WTC11 (cell line): ENCODE measurements at regions not wholly inside any gene's neighbourhood (a gene's known extent, or its start where the extent isn't known, plus 50 kb on each side); places are given as distances from the start of the nearest gene placed in this dataset.
A peak's percentile ranks its signal among the peaks of the same experiment; 100 is the strongest.

Experiments
- ATAC-seq: fragments of 200-7000 bp; cut with Tn5 transposase; 2 replicates; pipeline ENCODE4 v1.10.0; 2021; ENCODE audit warnings: mild to moderate bottlenecking, moderate library complexity
- CTCF ChIA-PET: fragments of 300-600 bp; sonication (Branson Sonifier 250); formaldehyde crosslinking; loops from one replicate; lab custom pipeline; 2021; ENCODE audit warnings: antibody characterized with exemption; lab: Charles Lee
- POLR2A ChIA-PET: fragments of 350-600 bp; sonication (Branson Sonifier 250); formaldehyde crosslinking; loops from one replicate; lab custom pipeline; 2021; ENCODE audit warnings: antibody characterized with exemption; lab: Charles Lee
- DNase-seq: peaks from one replicate; pipeline ENCODE4 v3.0.0; 2021; ENCODE audit warnings: low spot score
- H3K27ac Mint-ChIP-seq: 2 replicates; pipeline ENCODE4 v1.8.0; 2021; ENCODE audit warnings: mixed read lengths
- H3K27me3 Mint-ChIP-seq: 2 replicates; pipeline ENCODE4 v1.8.0; 2021; ENCODE audit warnings: low read depth, mild to moderate bottlenecking, moderate library complexity, mixed read lengths
- H3K36me3 Mint-ChIP-seq: 2 replicates; pipeline ENCODE4 v1.8.0; 2021; ENCODE audit warnings: mixed read lengths
- H3K4me1 Mint-ChIP-seq: 2 replicates; pipeline ENCODE4 v1.8.0; 2022; ENCODE audit warnings: mixed read lengths
- H3K4me3 Mint-ChIP-seq: 2 replicates; pipeline ENCODE4 v1.8.0; 2021; ENCODE audit warnings: mild to moderate bottlenecking, moderate library complexity, mixed read lengths
- H3K9me3 Mint-ChIP-seq: 2 replicates; pipeline ENCODE4 v1.8.0; 2021; ENCODE audit warnings: mixed read lengths
- ATF1 ChIP-seq: sonication (generic); formaldehyde crosslinking; IDR thresholded peaks from 2 replicates; pipeline ENCODE4 v1.8.1; 2023; ENCODE audit warnings: mild to moderate bottlenecking, moderate library complexity, missing genetic modification reagents
- CBFB ChIP-seq: sonication (generic); formaldehyde crosslinking; IDR thresholded peaks from 2 replicates; pipeline ENCODE4 v1.8.1; 2022; ENCODE audit warnings: mild to moderate bottlenecking, low read depth, missing genetic modification reagents
- CREB1 ChIP-seq: sonication (generic); formaldehyde crosslinking; IDR thresholded peaks from 2 replicates; pipeline ENCODE4 v1.8.0; 2023; ENCODE audit warnings: mild to moderate bottlenecking, missing genetic modification reagents
- ELF4 ChIP-seq: sonication (generic); formaldehyde crosslinking; IDR thresholded peaks from 2 replicates; pipeline ENCODE4 v1.8.1; 2022; ENCODE audit warnings: low read depth, mild to moderate bottlenecking, moderate library complexity, missing genetic modification reagents
- ETV6 ChIP-seq: sonication (generic); formaldehyde crosslinking; IDR thresholded peaks from 2 replicates; pipeline ENCODE4 v1.8.1; 2022; ENCODE audit warnings: mild to moderate bottlenecking, missing genetic modification reagents
- NFYB ChIP-seq: sonication (generic); formaldehyde crosslinking; conservative IDR thresholded peaks from 2 replicates; pipeline ENCODE4 v1.8.0; 2022; ENCODE audit warnings: low read depth, missing genetic modification reagents
- PRDM15 ChIP-seq: sonication (generic); formaldehyde crosslinking; IDR thresholded peaks from 2 replicates; pipeline ENCODE4 v1.8.0; 2022; ENCODE audit warnings: missing genetic modification reagents
- PRRX2 ChIP-seq: fragments of 250-450 bp; sonication (Bioruptor Pico); IDR thresholded peaks from 2 replicates; pipeline ENCODE4 v1.8.0; 2021; ENCODE audit warnings: mild to moderate bottlenecking
- SOX15 ChIP-seq: fragments of 250-450 bp; sonication (Bioruptor Pico); IDR thresholded peaks from 2 replicates; pipeline ENCODE4 v1.9.0; 2021; ENCODE audit warnings: mild to moderate bottlenecking
- STAT6 ChIP-seq: sonication (generic); formaldehyde crosslinking; conservative IDR thresholded peaks from 2 replicates; pipeline ENCODE4 v1.8.1; 2023; ENCODE audit warnings: mild to moderate bottlenecking, low read depth, missing genetic modification reagents, moderate library complexity
- TEAD1 ChIP-seq: sonication (generic); formaldehyde crosslinking; IDR thresholded peaks from 2 replicates; pipeline ENCODE4 v1.8.0; 2022; ENCODE audit warnings: mild to moderate bottlenecking, missing genetic modification reagents
- TEAD4 ChIP-seq: sonication (generic); formaldehyde crosslinking; IDR thresholded peaks from 2 replicates; pipeline ENCODE4 v1.8.0; 2022; ENCODE audit warnings: mild to moderate bottlenecking, missing genetic modification reagents
- TP53 ChIP-seq: sonication (generic); formaldehyde crosslinking; IDR thresholded peaks from 2 replicates; pipeline ENCODE4 v1.8.1; 2023; ENCODE audit warnings: mild to moderate bottlenecking, missing genetic modification reagents
- USF2 ChIP-seq: sonication (generic); formaldehyde crosslinking; IDR thresholded peaks from 2 replicates; pipeline ENCODE4 v1.8.1; 2023; ENCODE audit warnings: mild to moderate bottlenecking, missing genetic modification reagents, moderate library complexity
- ZNF121 ChIP-seq: sonication (generic); formaldehyde crosslinking; IDR thresholded peaks from 2 replicates; pipeline ENCODE4 v1.8.0; 2023; ENCODE audit warnings: missing genetic modification reagents
- ZNF138 ChIP-seq: sonication (generic); formaldehyde crosslinking; conservative IDR thresholded peaks from 2 replicates; pipeline ENCODE4 v1.8.1; 2022; ENCODE audit warnings: mild to moderate bottlenecking, moderate library complexity, missing genetic modification reagents
- ZNF263 ChIP-seq: sonication (generic); formaldehyde crosslinking; IDR thresholded peaks from 2 replicates; pipeline ENCODE4 v1.8.1; 2022; ENCODE audit warnings: low read depth, mild to moderate bottlenecking, moderate library complexity, missing genetic modification reagents
- ZNF281 ChIP-seq: sonication (generic); formaldehyde crosslinking; IDR thresholded peaks from 2 replicates; pipeline ENCODE4 v1.8.0; 2023; ENCODE audit warnings: mild to moderate bottlenecking, missing genetic modification reagents
- ZNF317 ChIP-seq: sonication (generic); formaldehyde crosslinking; IDR thresholded peaks from 2 replicates; pipeline ENCODE4 v1.8.1; 2023; ENCODE audit warnings: low read depth, mild to moderate bottlenecking, moderate library complexity, missing genetic modification reagents, borderline replicate concordance
- ZNF423 ChIP-seq: fragments of 250-450 bp; sonication (Bioruptor Pico); IDR thresholded peaks from 2 replicates; pipeline ENCODE4 v2.1.2; 2022; ENCODE audit warnings: mild to moderate bottlenecking, moderate library complexity
- TF ChIP-seq, protein P1 (sequence below): fragments of 250-450 bp; sonication (Bioruptor Pico); conservative IDR thresholded peaks from 2 replicates; pipeline ENCODE4 v1.9.0; 2021; ENCODE audit warnings: mild to moderate bottlenecking
- TF ChIP-seq, protein P2 (sequence below): sonication (generic); formaldehyde crosslinking; IDR thresholded peaks from 2 replicates; pipeline ENCODE4 v1.8.0; 2023; ENCODE audit warnings: missing genetic modification reagents

DNA sequence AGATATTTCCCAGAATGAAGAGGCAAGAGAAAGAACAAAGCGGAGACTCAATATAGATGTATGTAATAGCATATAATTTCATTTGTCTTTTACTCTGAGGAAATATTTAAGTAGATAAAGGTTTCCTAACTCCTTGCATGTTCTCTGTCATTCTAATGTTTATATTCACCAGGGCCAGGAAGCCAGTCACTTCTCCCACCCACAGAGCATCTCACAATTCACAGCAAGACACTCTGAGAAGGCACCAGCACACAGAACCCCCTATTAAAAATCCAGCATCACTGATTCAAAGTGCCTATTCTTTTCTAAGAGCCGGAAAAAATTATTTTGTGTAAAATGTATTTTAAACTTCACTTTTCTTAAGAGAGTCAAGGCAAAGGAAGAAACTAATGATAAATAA is 927.1 kb downstream of the C4orf33 start:
- H3K36me3 Mint-ChIP-seq: peaks cover 18% of the 10 kb centered on the region
- no peaks in the 10 kb centered on the region for H3K27me3 Mint-ChIP-seq
- peak overlapping the region; percentile 52 for H3K27ac Mint-ChIP-seq
- ChIA-PET CTCF (no interaction called here), POLR2A (no interaction called here)
- no peak for DNase-seq
- H3K4me3 Mint-ChIP-seq: no peak overlapping the region
- H3K9me3 Mint-ChIP-seq: peaks cover 16% of the 10 kb centered on the region
- no peak for ATAC-seq
- TF ChIP-seq ZNF281 (CRISPR knock-in tag) (no peak), ELF4 (CRISPR knock-in tag) (no peak), CBFB (CRISPR knock-in tag) (no peak), ZNF138 (CRISPR knock-in tag) (no peak), ZNF423 (no peak), CREB1 (no peak), TEAD1 (CRISPR knock-in tag) (no peak), USF2 (CRISPR knock-in tag) (no peak), TP53 (CRISPR knock-in tag) (no peak), ZNF263 (no peak), NFYB (CRISPR knock-in tag) (no peak), STAT6 (no peak)
- TF ChIP-seq, protein P1, sequence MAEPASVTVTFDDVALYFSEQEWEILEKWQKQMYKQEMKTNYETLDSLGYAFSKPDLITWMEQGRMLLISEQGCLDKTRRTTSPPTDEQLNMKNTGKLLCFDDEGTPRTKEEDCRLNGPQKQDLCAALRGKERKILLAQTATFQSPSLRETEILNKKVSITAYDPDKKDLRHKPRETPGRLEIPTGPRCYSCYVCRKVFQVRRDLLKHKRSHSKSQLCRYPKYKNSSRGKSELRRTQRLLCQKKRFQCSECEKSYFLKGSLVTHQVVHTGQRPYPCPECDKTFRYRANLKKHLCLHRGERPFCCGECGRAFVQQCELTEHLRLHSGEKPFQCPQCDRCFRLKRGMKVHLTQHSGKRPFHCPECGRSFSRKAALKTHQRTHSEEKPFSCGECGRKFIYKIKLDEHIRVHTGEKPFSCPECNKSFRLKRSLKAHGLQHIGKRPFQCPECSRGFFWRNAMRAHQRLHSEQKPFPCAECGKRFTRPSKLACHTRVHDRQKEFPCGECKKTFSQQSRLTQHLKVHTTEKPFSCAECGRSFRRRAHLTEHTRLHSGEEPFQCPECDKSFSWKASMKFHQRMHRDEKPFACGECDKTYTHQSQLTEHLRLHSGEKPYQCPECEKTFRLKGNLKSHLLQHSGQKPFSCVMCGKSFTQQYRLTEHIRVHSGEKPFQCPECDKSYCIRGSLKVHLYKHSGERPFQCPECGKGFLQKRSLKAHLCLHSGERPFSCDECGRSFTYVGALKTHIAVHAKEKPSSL: no peak
- TF ChIP-seq, protein P2, sequence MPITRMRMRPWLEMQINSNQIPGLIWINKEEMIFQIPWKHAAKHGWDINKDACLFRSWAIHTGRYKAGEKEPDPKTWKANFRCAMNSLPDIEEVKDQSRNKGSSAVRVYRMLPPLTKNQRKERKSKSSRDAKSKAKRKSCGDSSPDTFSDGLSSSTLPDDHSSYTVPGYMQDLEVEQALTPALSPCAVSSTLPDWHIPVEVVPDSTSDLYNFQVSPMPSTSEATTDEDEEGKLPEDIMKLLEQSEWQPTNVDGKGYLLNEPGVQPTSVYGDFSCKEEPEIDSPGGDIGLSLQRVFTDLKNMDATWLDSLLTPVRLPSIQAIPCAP (CRISPR knock-in tag): no peak
- H3K4me1 Mint-ChIP-seq: peaks cover 56% of the 10 kb centered on the region

GRCh38 chr4:130025701-130026100 is 929.7 kb downstream of the C4orf33 start:
- peaks cover 77% of the 10 kb centered on the region for H3K4me1 Mint-ChIP-seq
- ChIA-PET POLR2A (no interaction called here), CTCF (no interaction called here)
- peak overlapping the region; percentile 99 for H3K27ac Mint-ChIP-seq
- no peak for ATAC-seq
- peaks cover 1% of the 10 kb centered on the region for H3K9me3 Mint-ChIP-seq
- no peak for DNase-seq
- no peaks in the 10 kb centered on the region; the same call in 1 of the 2 replicates for H3K27me3 Mint-ChIP-seq
- H3K4me3 Mint-ChIP-seq: no peak overlapping the region
- peaks cover 1% of the 10 kb centered on the region for H3K36me3 Mint-ChIP-seq
- TF ChIP-seq TEAD4 (CRISPR knock-in tag) (no peak), ETV6 (CRISPR knock-in tag) (no peak), STAT6 (no peak), PRRX2 (CRISPR knock-in tag) (no peak), TP53 (CRISPR knock-in tag) (no peak), ZNF121 (CRISPR knock-in tag) (no peak), SOX15 (no peak), ATF1 (CRISPR knock-in tag) (no peak), ZNF317 (no peak), PRDM15 (CRISPR knock-in tag) (no peak)
